IPS-15b (cell line): ENCODE measurements at regions not wholly inside any gene's neighbourhood (a gene's known extent, or its start where the extent isn't known, plus 50 kb on each side); places are given as distances from the start of the nearest gene placed in this dataset.
"Not testable (repeated sequence)": the region's sequence is repeated elsewhere in the genome, so short reads cannot be mapped to it uniquely, and the experiment has no call there.

Source experiments
- H3K27me3 ChIP-seq: one replicate; pipeline ENCODE4 v1.6.1; 2013; ENCODE audit warnings: low read length; ENCODE audit not compliant: control insufficient read depth, insufficient read depth
- H3K36me3 ChIP-seq: one replicate; pipeline ENCODE4 v1.6.1; 2013; ENCODE audit warnings: low read length; ENCODE audit not compliant: control insufficient read depth, insufficient read depth
- H3K4me1 ChIP-seq: one replicate; pipeline ENCODE4 v1.6.1; 2013; ENCODE audit warnings: mild to moderate bottlenecking, low read length; ENCODE audit not compliant: control insufficient read depth, insufficient read depth
- H3K4me3 ChIP-seq: one replicate; pipeline ENCODE4 v1.5.1; 2013; ENCODE audit warnings: low read depth, low read length
- H3K9ac ChIP-seq: one replicate; pipeline ENCODE4 v1.6.1; 2013; ENCODE audit warnings: low read depth, mild to moderate bottlenecking, low read length
- H3K9me3 ChIP-seq: one replicate; pipeline ENCODE4 v1.6.1; 2013; ENCODE audit warnings: mild to moderate bottlenecking, low read length; ENCODE audit not compliant: control insufficient read depth, insufficient read depth

- Histone ChIP-seq H3K27me3 (no peaks in the 10 kb centered on the region), H3K4me1 (peaks cover 2% of the 10 kb centered on the region), H3K4me3 (no peak overlapping the region), H3K36me3 (no peaks in the 10 kb centered on the region), H3K9me3 (no peaks in the 10 kb centered on the region), H3K9ac (no peak overlapping the region)
These were observed 267.6 kb upstream of the SGK1 start for GRCh38 chr6:134585517-134585873.

GRCh38 chr6:134584847-134585516 lies 267.1 kb upstream of the SGK1 start:
- Histone ChIP-seq H3K9me3 (no peaks in the 10 kb centered on the region), H3K4me1 (peaks cover 2% of the 10 kb centered on the region), H3K4me3 (no peak overlapping the region), H3K36me3 (no peaks in the 10 kb centered on the region), H3K27me3 (no peaks in the 10 kb centered on the region), H3K9ac (no peak overlapping the region)

- no peaks in the 10 kb centered on the region for H3K27me3 ChIP-seq
- no peaks in the 10 kb centered on the region for H3K4me1 ChIP-seq
- H3K36me3 ChIP-seq = no peaks in the 10 kb centered on the region
- no peak overlapping the region for H3K4me3 ChIP-seq
- no peaks in the 10 kb centered on the region for H3K9me3 ChIP-seq
- no peak overlapping the region for H3K9ac ChIP-seq
These were observed 260.1 kb upstream of the SGK1 start for GRCh38 chr6:134577998-134578397.

GRCh38 chr6:134575221-134575620 lies 257.3 kb upstream of the SGK1 start:
- H3K27me3 ChIP-seq = no peaks in the 10 kb centered on the region
- H3K9me3 ChIP-seq = no peaks in the 10 kb centered on the region
- no peaks in the 10 kb centered on the region for H3K36me3 ChIP-seq
- H3K4me3 ChIP-seq = no peak overlapping the region
- H3K9ac ChIP-seq = no peak overlapping the region
- no peaks in the 10 kb centered on the region for H3K4me1 ChIP-seq

- no peaks in the 10 kb centered on the region for H3K36me3 ChIP-seq
- no peaks in the 10 kb centered on the region for H3K27me3 ChIP-seq
- H3K9me3 ChIP-seq = no peaks in the 10 kb centered on the region
- no peak overlapping the region for H3K9ac ChIP-seq
- no peaks in the 10 kb centered on the region for H3K4me1 ChIP-seq
- H3K4me3 ChIP-seq = no peak overlapping the region
These were observed 256.6 kb upstream of the SGK1 start for GRCh38 chr6:134574491-134574890.

GRCh38 chr6:134569996-134570395 lies 252.1 kb upstream of the SGK1 start:
- H3K4me3 ChIP-seq, H3K27me3 ChIP-seq, H3K4me1 ChIP-seq, H3K36me3 ChIP-seq, H3K9ac ChIP-seq, H3K9me3 ChIP-seq: not testable (repeated sequence)

GRCh38 chr6:134564705-134565104 lies 246.8 kb upstream of the SGK1 start:
- no peaks in the 10 kb centered on the region for H3K9me3 ChIP-seq
- no peak overlapping the region for H3K4me3 ChIP-seq
- H3K36me3 ChIP-seq = no peaks in the 10 kb centered on the region
- no peak overlapping the region for H3K9ac ChIP-seq
- H3K27me3 ChIP-seq = no peaks in the 10 kb centered on the region
- H3K4me1 ChIP-seq = no peaks in the 10 kb centered on the region

- H3K27me3 ChIP-seq = no peaks in the 10 kb centered on the region
- H3K36me3 ChIP-seq = no peaks in the 10 kb centered on the region
- H3K9ac ChIP-seq = no peak overlapping the region
- H3K4me3 ChIP-seq = no peak overlapping the region
- H3K4me1 ChIP-seq = no peaks in the 10 kb centered on the region
- H3K9me3 ChIP-seq = no peaks in the 10 kb centered on the region
These were observed 242.1 kb upstream of the SGK1 start for GRCh38 chr6:134560019-134560418.

GRCh38 chr6:134557509-134557908 lies 239.6 kb upstream of the SGK1 start:
- no peaks in the 10 kb centered on the region for H3K27me3 ChIP-seq
- H3K4me3 ChIP-seq = no peak overlapping the region
- H3K9ac ChIP-seq = no peak overlapping the region
- H3K36me3 ChIP-seq = no peaks in the 10 kb centered on the region
- no peaks in the 10 kb centered on the region for H3K9me3 ChIP-seq
- H3K4me1 ChIP-seq = no peaks in the 10 kb centered on the region

GRCh38 chr6:134555672-134556071 lies 237.8 kb upstream of the SGK1 start:
- H3K9ac ChIP-seq = no peak overlapping the region
- no peaks in the 10 kb centered on the region for H3K36me3 ChIP-seq
- H3K4me1 ChIP-seq = no peaks in the 10 kb centered on the region
- no peaks in the 10 kb centered on the region for H3K27me3 ChIP-seq
- H3K9me3 ChIP-seq = no peaks in the 10 kb centered on the region
- no peak overlapping the region for H3K4me3 ChIP-seq

- Histone ChIP-seq H3K9me3 (no peaks in the 10 kb centered on the region), H3K4me1 (no peaks in the 10 kb centered on the region), H3K4me3 (no peak overlapping the region), H3K27me3 (no peaks in the 10 kb centered on the region), H3K36me3 (no peaks in the 10 kb centered on the region), H3K9ac (no peak overlapping the region)
These were observed 236.0 kb upstream of the SGK1 start for GRCh38 chr6:134553936-134554335.

GRCh38 chr6:134551245-134551960 lies 233.5 kb upstream of the SGK1 start:
- H3K4me3 ChIP-seq = no peak overlapping the region
- no peaks in the 10 kb centered on the region for H3K27me3 ChIP-seq
- H3K9ac ChIP-seq = no peak overlapping the region
- H3K36me3 ChIP-seq = no peaks in the 10 kb centered on the region
- H3K4me1 ChIP-seq = no peaks in the 10 kb centered on the region
- no peaks in the 10 kb centered on the region for H3K9me3 ChIP-seq
